ENCODE measurements at regions not wholly inside any gene's neighbourhood (a gene's known extent, or its start where the extent isn't known, plus 50 kb on each side); places are given as distances from the start of the nearest gene placed in this dataset.

- TF ChIP-seq PATZ1 (CRISPR knock-in tag; IDR thresholded peaks at IDR 0.05; ENCODE audit: borderline replicate concordance) = no peak
- no peak for TF ChIP-seq TOX (CRISPR knock-in tag; IDR thresholded peaks at IDR 0.05; ENCODE audit: borderline replicate concordance)
- no peak for TF ChIP-seq BACH2 (CRISPR knock-in tag; IDR thresholded peaks at IDR 0.05; ENCODE audit: borderline replicate concordance)
- TF ChIP-seq ZNF70 (CRISPR knock-in tag; IDR thresholded peaks at IDR 0.05) = no peak
- no peak for TF ChIP-seq GLIS3 (CRISPR knock-in tag; IDR thresholded peaks at IDR 0.05)
- no peak for TF ChIP-seq ARNTL (CRISPR knock-in tag; IDR thresholded peaks at IDR 0.05; ENCODE audit: borderline replicate concordance, low read depth)
- no peak for TF ChIP-seq ZC3H10 (CRISPR knock-in tag; IDR thresholded peaks at IDR 0.05)
- no peak for TF ChIP-seq OSR1 (CRISPR knock-in tag; IDR thresholded peaks at IDR 0.05)
- TF ChIP-seq CSRNP3 (CRISPR knock-in tag; IDR thresholded peaks at IDR 0.05) = no peak
- TF ChIP-seq ZFP30 (CRISPR knock-in tag; IDR thresholded peaks at IDR 0.05) = no peak
- TF ChIP-seq ZNF565 (CRISPR knock-in tag; conservative IDR thresholded peaks at IDR 0.05; ENCODE audit: low read depth) = no peak
- no peak for TF ChIP-seq CREB5 (CRISPR knock-in tag; IDR thresholded peaks at IDR 0.05; ENCODE audit: low read depth)
- no peak for TF ChIP-seq RARB (CRISPR knock-in tag; IDR thresholded peaks at IDR 0.05)
- no peak for TF ChIP-seq ZNF8 (CRISPR knock-in tag; IDR thresholded peaks at IDR 0.05)
Measured at GRCh38 chr20:60304026-60304590, 345.9 kb downstream of the CDH26 start.
